Fibroblast of pulmonary artery (primary cell): ENCODE measurements at regions not wholly inside any gene's neighbourhood (a gene's known extent, or its start where the extent isn't known, plus 50 kb on each side); places are given as distances from the start of the nearest gene placed in this dataset.

Source experiments
- DNase-seq: peaks from one replicate; pipeline ENCODE4 v3.0.0-alpha.2; 2010; ENCODE audit warnings: low read depth
- H3K4me3 ChIP-seq: replicated peaks from 2 replicates; pipeline ENCODE4 v1.5.1; 2011; ENCODE audit warnings: low read depth, mild to moderate bottlenecking, control low read depth, low read length, moderate library complexity
- TF ChIP-seq, protein P1 (sequence below): IDR thresholded peaks from 2 replicates; pipeline ENCODE4 v1.5.1; 2011; ENCODE audit warnings: mild to moderate bottlenecking, control low read depth, low read length, inconsistent platforms; ENCODE audit errors: missing control alignments

DNA sequence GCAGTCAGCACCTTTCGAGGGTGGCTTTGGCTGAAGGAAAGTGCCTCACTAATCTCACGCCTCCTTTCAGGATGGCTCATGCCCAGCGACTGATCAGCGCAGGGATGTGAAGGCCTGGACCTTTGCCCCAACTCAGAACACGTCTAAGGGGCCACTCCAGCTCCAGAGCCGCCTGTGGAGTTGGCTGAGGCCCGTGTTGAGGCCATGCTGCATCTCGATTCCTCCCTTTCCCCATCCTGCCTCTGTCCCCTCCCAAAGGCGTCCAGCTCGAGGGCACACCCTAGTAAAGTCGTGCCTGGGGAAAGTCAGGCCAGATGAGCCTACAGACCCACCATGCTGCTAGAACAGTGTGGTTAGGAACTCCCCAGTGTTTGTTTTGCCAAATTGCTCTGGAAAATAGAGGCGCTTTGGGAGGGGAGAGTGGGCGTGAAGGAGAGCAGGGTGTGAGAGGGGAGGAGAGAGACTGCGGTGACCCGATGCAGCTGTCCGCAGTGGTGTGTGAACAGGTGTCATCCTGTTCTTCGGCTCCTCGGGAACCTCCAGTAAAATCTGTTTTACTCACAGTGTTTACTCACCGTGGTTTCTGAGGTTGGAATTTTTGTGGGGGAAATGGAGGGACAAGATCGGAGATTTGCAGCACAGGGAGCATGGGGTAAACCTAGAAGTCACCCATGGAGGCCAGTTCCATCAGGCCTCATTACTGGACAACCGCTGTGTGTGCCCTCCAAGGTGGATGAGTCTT is 85.0 kb upstream of the PMEPA1 start:
- TF ChIP-seq, protein P1, sequence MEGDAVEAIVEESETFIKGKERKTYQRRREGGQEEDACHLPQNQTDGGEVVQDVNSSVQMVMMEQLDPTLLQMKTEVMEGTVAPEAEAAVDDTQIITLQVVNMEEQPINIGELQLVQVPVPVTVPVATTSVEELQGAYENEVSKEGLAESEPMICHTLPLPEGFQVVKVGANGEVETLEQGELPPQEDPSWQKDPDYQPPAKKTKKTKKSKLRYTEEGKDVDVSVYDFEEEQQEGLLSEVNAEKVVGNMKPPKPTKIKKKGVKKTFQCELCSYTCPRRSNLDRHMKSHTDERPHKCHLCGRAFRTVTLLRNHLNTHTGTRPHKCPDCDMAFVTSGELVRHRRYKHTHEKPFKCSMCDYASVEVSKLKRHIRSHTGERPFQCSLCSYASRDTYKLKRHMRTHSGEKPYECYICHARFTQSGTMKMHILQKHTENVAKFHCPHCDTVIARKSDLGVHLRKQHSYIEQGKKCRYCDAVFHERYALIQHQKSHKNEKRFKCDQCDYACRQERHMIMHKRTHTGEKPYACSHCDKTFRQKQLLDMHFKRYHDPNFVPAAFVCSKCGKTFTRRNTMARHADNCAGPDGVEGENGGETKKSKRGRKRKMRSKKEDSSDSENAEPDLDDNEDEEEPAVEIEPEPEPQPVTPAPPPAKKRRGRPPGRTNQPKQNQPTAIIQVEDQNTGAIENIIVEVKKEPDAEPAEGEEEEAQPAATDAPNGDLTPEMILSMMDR = no peak
- no peak overlapping the region for H3K4me3 ChIP-seq
- DNase-seq = no peak

DNA sequence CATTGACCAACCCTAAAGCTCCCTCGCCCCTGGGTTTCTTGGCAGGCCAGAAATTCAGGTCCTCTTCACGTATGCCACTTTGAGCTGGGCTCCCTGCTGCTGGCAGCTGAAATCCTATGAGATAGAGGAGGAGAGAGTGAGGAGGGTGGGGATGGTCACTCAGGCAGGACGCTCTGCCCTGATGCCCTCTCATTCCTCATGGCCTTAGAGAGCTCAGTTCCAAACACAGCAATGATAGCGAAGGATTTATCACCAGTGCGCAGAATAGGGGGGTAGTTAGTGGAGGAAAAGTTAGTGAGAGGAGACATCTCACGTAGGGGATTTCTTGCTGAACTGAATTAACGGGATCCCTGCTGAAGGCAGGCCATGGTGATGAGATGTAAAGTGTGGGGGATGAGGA is 84.2 kb upstream of the PMEPA1 start:
- H3K4me3 ChIP-seq = no peak overlapping the region
- TF ChIP-seq, protein P1 = no peak
- no peak for DNase-seq

DNA sequence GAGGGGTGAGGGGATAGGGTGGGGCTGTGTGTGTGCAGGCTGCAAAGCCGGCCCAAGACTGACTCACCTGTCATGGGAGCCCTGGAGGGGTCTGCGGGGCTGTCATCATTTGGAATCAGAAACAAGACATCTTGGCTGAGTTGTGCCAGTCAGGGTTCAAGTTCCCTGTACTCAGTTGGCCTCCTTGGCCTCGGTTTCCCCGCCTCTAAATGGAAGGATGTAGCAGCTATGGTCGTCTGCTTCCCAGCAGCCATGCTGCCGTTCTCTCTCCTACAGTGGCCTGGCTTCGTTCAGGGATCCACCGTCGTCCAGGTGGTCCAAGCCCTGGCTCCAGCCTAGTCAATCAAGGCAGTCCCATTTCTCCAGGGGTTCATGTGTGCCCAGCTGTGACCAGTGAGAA is 83.6 kb upstream of the PMEPA1 start:
- H3K4me3 ChIP-seq = no peak overlapping the region
- no peak for DNase-seq
- TF ChIP-seq, protein P1 = no peak

DNA sequence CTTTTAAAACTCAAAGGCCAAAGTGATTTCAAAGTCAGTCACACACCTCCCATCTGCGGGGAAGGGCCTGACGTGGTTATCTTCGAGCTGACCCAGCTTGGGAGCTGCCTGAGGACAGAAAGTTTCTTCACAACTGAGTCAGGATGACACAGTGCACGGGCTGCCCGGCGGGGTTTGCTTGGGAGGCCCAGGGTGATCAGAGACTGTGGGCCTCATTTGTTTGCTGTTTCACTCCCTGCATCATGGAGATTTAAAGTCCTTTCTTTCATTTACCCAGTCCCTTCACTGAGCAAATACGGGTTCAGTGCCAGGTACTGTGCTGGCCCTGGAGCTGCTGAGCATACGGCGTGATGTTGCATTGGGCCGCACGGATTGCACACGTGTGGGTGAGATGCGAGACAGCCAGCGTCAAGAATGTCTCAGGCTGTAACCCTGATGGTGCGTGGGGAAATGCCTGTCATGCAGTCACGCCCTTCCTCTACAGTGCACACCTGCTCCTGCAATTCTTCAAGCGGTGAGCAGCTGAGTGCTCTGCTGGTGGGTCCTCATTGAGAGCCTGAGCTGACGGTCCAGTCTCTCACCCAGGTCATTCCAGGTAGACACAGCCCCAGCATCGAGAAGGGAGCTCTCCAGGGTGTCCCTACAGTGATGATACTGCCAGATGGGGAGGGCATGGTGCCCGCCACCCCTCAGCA is 82.7 kb upstream of the PMEPA1 start:
- H3K4me3 ChIP-seq = no peak overlapping the region
- TF ChIP-seq, protein P1 = no peak
- no peak for DNase-seq

DNA sequence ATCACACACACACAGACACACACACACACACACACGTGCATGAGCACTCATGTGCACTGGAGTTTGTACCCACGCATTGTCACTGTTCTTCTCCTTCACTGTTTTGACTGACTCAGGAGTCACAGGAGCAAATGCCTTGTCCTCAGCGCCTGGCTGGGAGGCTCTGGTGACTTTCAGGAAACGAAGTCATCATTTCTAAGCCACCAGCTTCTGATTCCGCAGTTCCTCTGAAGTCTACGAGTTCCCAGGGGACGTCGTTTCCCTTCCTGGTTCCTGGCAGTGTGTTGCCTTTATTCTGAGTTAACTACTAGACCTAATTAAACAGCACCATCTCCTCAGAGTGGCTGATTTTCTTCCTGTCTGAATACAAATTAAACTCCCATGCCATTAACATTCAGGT is 82.2 kb upstream of the PMEPA1 start:
- TF ChIP-seq, protein P1 = no peak
- no peak for DNase-seq
- no peak overlapping the region for H3K4me3 ChIP-seq

DNA sequence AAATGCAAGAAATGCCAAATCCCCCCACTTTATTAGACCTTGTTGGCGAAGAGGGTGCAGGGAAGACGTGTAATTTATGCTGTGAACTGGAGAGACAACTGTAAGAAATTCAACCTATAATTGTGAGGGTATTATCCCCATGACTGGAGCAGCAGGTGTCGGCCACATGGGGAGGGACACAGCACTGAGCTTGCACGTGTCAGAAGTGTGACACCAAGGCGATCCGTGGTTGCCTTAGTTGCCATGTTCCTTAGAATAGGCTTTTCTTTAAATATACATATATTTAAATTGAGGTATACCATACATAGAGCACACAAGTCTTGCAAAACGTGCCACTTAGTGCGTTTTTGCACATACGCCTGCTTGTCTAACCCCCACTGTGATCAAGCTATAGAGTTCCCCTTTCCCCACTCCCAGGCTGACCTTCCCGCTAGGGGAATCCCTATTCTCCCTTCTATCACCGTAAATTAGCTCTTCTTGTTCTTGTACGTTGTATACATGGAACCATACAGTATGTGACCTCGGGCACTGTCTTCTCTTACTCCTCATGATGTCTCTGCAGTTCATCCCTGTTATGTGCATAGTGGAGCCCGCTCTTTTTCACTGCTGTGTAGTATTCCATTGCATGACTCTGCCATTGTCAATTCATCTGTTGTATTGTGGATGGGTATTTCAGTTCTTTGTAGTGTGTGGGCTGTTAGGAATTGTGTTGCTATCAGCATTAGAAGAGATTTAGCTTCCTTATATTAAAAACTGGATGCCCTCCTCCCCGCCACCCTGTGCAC is 81.6 kb upstream of the PMEPA1 start:
- no peak overlapping the region for H3K4me3 ChIP-seq
- DNase-seq = no peak
- TF ChIP-seq, protein P1 = no peak
